GM19372 (cell line): ENCODE measurements at regions not wholly inside any gene's neighbourhood (a gene's known extent, or its start where the extent isn't known, plus 50 kb on each side); places are given as distances from the start of the nearest gene placed in this dataset.
"Not testable (repeated sequence)": the region's sequence is repeated elsewhere in the genome, so short reads cannot be mapped to it uniquely, and the experiment has no call there.

ENCODE experiments used
- ATAC-seq: cut with Tn5 transposase; IDR thresholded peaks from one replicate; pipeline ENCODE4 v1.9.1; 2021; ENCODE audit warnings: mild to moderate bottlenecking, low read depth, moderate library complexity; ENCODE audit not compliant: unreplicated experiment

DNA sequence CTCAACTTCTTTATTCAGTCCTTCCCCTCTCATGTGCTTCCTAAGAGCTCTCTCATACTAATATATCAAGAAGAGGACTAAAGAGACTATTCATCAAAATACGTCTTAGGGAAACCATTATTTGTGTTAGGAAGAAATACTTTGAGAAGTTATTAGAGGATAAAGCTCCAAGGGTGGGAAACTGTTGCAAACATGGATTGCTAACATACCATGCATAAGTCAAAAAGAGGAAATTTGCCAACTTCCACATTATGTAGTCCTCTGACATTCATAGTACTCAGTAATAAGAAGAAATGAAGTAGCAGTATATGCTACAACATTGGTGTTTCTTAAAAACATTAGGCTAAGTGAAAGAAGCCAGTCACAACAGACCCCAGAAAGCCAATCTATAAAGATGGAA lies 128.8 kb upstream of the CLEC14A start:
- no peak for ATAC-seq

DNA sequence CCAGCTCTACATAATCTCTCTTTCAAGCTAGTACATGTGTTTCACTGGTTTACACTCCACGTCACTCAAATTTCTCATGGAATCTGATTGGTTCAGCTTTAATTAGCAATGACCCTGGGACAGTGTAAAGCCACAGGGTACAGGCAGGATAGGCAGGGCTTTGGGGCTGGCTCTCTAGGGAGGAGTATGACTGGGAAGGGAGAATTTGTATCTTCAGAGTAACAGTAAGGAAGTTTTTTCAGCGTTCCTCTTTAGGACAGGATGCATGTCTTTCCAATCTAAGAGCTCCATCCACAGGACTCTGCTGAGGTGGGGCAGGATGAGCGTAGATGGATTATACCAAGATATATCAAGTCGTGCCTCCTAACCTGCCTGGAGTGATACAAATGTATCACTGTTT lies 112.0 kb upstream of the CLEC14A start:
- ATAC-seq, result no peak

- ATAC-seq, result no peak
Observed at GRCh38 chr14:38366374-38366773, 110.5 kb upstream of the CLEC14A start.

GRCh38 chr14:38363217-38363616 lies 107.3 kb upstream of the CLEC14A start:
- no peak for ATAC-seq

DNA sequence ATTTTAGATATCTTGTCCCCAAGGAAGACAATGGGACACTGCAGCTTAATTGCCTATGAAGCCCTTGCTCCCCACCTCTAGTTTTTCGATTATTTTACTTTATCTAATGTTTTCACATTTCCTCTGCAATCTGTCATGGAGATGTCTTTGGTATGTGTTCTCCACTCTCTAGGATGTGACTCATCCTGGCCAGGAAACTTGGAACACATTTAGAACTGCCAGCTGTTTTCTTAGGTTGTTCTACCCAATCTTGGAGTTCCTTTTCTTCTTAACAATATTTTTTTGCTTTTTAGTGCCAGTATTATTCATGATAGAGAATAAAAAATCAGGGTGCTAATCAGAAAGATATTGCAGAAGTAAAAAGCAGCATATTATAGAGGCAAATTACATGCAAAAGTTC lies 101.7 kb upstream of the CLEC14A start:
- ATAC-seq, result no peak

DNA sequence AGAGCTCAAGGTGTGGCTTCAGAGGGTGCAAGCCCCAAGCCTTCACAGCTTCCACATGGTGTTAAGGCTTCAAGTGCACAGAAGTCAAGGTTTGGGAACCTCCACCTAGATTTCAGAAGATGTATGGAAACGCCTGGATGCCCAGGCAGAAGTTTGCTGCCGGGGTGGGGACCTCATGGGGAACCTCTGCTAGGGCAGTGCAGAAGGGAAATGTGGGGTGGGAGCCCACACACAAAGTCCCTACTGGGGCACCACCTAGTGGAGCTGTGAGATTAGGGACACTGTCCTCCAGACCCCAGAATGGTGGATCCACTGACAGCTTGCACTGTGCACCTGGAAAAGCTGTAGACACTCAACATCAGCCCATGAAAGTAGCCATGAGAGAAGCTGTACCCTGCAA lies 99.6 kb upstream of the CLEC14A start:
- ATAC-seq, result not testable (repeated sequence)

- ATAC-seq, result no peak
Observed at GRCh38 chr14:38350102-38350501, 94.2 kb upstream of the CLEC14A start.

- no peak for ATAC-seq
Observed at GRCh38 chr14:38342803-38343202, 86.9 kb upstream of the CLEC14A start.

- ATAC-seq, result no peak
Observed at GRCh38 chr14:38339696-38340095, 83.8 kb upstream of the CLEC14A start.

GRCh38 chr14:38336298-38336697 lies 80.4 kb upstream of the CLEC14A start:
- no peak for ATAC-seq

GRCh38 chr14:38330275-38330674 lies 74.4 kb upstream of the CLEC14A start:
- no peak for ATAC-seq

DNA sequence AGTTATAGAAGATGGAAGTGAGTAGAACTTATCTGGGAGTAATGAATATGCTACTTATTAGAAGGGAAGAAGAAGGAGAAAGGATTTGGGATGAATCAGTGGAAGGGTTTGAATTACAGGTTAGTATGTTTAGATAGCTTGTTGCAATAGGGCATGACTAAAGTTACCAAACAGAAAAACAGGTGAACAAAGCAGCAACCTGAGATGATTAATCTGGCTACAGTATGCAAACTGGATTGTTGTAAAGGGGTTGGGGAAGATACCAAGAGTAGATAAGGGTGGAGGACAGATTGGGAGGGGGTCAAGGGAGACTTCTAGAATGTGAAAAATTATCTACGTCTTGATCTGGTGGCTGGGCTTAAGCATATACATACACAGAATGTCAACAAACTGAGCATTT lies 73.4 kb upstream of the CLEC14A start:
- ATAC-seq, result no peak

- ATAC-seq, result no peak
Observed at GRCh38 chr14:38316922-38317321, 61.0 kb upstream of the CLEC14A start.

- no peak for ATAC-seq
Observed at GRCh38 chr14:38311655-38312054, 55.8 kb upstream of the CLEC14A start.

DNA sequence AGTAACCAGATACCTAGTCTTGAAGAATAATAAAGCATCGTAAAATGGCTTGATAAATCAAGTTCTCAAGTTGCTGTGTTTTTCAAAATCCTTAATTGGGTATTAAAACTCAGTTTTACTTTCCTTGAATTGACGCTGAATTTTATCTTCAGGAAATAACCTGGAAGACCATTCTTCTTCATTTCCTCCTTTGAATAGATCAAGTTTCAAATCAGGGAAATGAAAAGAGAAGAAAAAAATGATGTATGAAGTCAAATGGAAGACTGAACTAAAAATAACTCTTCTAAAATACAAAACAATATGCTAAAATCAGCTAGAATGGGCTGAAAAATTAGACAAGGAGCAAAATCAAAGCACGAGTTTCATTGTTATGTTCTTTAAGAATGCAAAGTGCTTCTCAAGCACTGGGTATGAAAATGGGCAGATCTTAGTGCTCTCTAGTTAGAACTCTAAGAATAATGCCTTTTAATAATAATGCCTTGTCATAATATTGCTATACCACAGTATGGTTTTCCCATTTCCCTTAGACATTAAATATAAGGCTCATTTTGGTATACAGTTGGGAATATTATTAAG lies 54.6 kb upstream of the CLEC14A start:
- no peak for ATAC-seq

- ATAC-seq, result no peak
Observed at GRCh38 chr14:38309522-38310277, 53.8 kb upstream of the CLEC14A start.
